ENCODE measurements at regions not wholly inside any gene's neighbourhood (a gene's known extent, or its start where the extent isn't known, plus 50 kb on each side); places are given as distances from the start of the nearest gene placed in this dataset.

- TF ChIP-seq CTCF (IDR thresholded peaks at IDR 0.05) (no peak), POLR2A (IDR thresholded peaks at IDR 0.05) (no peak)
These were observed 550.6 kb upstream of the SEMA3D start for GRCh38 chr7:85737426-85737825.
